Activated T-cell treated with anti-CD3 and anti-CD28 coated beads for 48 hours (primary cell): ENCODE measurements at regions not wholly inside any gene's neighbourhood (a gene's known extent, or its start where the extent isn't known, plus 50 kb on each side); places are given as distances from the start of the nearest gene placed in this dataset.
"Not testable (repeated sequence)": the region's sequence is repeated elsewhere in the genome, so short reads cannot be mapped to it uniquely, and the experiment has no call there.

Experiments used
- DNase-seq: peaks from one replicate; pipeline ENCODE4 v3.0.0-alpha.2; 2020; ENCODE audit warnings: low read depth

DNA sequence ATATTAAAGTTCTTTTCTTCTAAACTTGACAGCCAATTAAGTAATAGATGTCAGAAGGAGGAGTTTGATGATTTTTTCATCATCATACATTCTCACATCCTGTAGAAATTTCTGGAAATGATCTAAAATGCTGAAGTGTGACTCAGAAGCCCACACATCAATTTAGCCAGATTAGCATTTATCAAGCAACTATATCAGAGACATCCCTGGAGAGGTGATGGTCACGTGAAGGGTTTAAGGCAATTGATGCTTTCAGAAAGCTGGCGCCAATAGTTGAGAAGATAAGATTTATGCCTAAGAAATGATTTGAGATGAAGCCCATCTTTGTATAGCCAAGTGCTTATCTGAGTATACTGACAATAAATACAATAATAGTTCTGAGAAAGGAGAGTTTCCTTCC is 162.9 kb upstream of the RORB start:
- no peak for DNase-seq

DNA sequence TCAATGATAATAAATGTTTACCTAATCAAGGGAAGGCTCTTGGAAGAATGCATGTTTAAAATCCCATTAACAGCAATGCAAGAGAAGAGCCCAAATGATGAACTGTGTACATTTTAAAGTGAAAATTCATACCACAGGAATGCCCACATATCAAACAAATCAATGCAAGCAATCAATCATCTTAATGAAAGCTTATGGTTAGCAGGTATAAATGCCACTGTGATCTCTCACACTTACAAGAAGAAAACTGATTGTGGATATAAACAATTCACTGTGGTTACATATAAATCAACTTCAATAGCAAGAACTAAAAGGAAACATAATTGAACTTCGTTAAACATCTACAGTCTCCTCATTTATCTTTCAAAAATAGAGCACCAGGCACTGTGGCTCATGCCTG is 161.0 kb upstream of the RORB start:
- DNase-seq, result no peak

DNA sequence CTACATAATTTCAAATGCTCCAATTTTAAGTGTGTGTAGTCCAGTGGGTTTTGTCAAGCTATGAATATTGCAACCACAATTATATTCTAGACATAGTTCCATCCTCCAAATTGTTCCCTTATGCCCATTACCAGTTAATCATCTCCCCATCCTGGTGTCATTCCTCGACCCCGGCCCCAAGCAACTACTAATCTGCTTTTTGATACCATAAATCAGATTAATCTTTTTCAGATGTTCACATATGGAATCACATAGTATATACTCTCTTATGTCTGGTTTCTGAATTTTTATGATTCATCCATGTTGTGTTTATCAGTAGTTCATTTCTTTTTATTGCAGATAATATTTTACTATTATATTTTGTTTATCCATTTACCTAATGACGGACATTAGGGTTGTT is 148.4 kb upstream of the RORB start:
- DNase-seq, result no peak

DNA sequence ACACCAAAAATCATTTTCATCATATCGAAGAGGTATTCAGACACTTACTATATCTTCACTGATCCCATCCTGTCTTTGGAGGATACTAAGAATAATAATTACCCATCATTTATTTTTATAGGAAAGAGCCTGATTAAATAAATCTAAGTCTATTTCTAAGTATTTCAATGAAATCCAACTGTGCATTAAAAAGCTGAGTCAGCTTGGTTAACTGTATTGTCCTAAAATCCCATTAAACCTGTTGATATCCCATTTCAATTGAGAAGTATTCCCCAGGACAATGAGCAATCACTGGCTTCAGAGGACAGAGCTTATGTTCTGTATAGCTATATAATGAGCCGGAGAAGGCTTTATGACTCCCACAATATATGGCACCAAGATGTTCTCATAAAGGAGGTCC is 142.0 kb upstream of the RORB start:
- no peak for DNase-seq

DNA sequence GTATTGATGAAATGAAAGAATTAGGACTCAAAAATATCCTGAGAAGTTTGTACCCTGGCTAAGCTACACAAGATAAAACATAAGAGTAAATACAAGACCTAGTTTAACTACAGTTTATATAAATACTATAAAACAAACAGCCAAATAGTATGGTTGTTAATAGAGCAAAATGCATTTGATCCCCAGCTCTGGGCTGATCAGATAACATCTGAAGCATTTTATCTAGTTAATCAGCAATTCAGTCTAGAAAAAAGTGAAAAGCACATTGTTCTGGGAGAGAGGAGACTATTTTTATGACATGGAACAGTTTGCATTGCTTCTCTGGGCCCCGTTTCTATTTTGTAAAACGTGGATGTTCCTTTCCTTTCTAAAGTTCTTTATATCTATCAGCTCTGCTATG is 139.6 kb upstream of the RORB start:
- DNase-seq, result no peak

DNA sequence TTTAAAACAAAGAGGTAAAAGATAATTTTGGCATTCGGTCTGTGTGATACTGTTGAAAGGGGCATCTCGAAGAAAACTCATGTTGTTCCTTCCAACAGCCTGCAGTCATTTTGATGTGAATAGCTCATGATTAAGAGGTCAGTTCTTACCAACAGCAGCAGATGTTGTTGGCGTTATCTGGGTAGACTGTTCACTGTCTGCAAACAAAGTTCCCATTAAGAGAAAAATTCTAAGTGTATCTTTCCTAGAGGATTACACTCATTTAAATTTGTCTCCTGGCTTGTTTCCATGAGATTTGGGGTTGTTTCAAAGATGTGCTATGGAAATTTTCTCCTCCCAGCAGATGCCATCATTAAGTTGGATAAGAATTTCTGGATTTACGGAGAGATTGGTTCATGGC is 138.2 kb upstream of the RORB start:
- DNase-seq, result no peak

DNA sequence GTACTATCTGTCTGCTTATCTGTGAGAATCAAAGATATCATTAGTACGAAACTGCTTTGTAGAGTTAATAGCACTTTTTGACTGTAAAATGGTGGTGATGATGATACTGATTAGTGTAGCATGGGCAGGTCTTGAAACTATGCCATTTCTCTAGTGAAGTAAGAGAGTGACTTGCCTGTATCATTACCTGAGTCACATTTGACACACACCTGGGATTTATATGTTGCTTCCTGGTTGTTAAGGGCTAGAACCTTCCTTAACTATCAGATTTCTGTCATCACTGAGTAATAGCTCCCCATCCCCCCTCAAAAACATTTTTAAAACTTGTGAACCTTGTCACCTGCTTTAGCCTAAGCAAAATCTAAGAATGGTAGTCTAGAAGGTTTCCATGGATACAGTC is 135.6 kb upstream of the RORB start:
- no peak for DNase-seq

DNA sequence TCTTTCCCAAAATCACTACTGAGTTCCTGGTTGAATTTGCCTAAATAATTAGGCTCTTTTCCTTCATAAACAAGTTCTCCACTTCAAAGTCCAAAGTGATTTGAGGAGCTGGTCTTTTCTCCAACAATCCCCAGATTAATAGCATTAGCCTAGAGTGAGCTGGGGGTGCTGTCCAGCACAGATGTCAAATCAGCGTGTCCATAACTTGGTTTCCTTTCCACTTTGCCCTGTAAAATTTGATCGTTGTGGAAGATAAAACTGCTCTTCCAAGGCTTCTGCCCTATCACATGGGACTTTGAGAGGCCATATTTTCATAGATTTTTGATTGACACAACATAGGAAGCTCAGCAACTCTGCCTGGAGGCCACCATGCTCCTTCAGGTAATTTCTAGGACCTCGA is 134.7 kb upstream of the RORB start:
- no peak for DNase-seq

DNA sequence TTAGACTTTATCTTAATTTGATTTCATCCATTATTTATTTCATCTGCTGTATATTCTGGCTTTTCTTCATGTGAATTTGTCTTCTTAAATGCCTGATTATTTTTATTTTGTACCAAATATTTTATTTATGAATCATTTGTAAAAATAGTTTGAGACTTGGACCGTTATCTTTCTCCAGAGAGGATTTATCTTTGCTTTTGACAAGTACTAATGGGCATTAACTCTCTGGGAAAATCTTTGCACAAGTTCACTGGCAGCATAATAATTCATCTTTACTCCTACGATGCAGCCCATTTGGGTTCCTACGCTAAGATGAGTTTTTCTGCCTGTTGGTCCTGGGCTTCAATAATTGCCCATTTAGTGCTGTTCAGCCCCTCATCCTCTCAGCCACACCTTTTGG is 131.0 kb upstream of the RORB start:
- DNase-seq, result no peak

DNA sequence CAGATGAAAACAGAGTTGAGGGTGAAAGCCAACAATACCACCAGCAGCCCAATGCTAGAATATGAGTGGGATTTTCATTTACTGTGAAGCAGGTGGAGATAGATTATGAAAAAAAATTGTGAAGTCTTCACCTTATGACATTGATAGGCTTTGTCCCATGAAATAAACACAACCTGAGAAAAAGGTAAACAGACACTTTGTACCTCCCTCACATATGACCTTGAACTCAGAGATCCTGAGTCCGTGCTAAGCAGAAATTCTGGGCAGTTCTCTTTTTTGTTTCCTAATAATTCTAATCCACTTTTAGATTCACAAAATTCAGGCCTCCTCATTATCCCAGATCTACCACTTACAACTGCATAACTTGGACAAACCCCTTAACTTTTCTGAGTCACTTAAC is 127.3 kb upstream of the RORB start:
- DNase-seq, result no peak

- DNase-seq, result no peak
These were observed 123.8 kb upstream of the RORB start for GRCh38 chr9:74373348-74373747.

GRCh38 chr9:74379718-74380117 is 117.4 kb upstream of the RORB start:
- no peak for DNase-seq

DNA sequence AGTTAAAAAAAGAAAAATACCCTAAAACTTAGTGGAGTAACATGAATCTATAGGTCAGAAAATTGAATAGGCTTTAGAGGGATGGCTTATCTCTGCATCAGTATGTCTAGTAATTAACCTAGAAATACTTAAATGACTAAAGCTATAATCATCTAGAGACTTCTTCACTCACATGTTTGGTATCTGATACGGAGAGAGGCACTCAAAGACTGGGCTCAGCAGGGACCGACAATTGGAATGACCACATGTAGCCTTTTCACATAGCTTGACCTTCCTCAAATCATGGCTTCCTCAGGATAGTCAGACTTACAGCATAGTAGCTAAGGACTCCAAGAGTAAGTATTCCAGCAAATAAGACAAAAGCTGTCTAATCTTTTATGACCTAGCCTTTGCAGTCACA is 105.3 kb upstream of the RORB start:
- no peak for DNase-seq

DNA sequence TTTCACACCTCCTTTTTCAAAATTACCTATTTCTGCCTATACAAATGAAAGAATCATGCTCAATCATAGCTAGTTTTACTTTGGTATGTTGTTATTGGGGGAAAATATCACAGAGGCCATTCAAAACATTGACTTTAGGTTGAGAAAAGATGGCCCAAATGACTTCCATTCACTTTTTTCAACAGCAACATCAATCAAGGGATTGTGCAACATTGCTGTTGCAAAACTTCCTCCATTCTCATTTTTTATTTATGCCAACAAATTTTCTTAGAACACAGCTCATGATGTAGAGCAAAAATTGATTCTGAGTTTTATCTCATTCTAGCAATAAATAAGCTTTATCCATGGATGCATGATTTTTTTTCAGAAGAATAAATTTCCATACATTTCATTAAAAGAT is 93.6 kb upstream of the RORB start:
- DNase-seq, result no peak

GRCh38 chr9:74404620-74405019 is 92.5 kb upstream of the RORB start:
- DNase-seq, result no peak

DNA sequence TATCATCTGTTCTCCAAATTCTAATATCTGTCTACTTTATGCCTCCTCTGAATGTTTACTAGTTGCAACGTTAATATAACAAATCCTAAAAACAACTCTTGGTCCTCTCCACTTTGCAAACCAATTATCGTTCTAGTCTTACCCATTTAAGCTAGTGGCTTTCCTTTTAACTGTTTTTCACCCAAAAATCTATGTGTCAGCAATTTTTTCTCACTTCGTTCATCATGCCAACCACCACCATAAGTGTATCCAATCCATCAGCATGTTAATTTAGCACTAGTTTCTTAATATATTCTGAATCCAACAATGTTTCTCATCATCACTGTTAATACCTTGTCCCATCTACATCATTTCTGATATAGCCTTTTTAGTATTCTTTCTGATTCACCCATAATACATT is 90.0 kb upstream of the RORB start:
- no peak for DNase-seq

GRCh38 chr9:74412236-74412979 is 84.7 kb upstream of the RORB start:
- DNase-seq, result no peak

DNA sequence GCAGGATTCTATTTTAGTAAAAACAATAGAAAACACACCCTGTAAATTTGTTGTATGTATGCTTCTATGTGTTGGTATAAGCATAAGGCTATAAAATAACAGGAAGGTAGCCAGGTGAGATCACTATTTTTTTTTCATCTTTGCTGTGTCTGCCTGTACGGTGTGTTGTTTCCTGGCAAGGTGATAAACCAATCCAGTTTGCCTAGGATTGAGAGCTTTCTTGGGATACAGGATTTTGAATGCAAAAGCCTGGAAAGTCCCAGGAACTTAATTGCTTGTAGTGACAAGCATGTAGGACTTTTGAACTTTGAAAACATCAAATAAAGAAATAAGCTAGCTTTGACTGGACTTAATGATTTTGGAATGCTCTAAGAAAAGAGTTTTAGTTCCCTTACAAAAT is 83.3 kb upstream of the RORB start:
- DNase-seq, result no peak

GRCh38 chr9:74414325-74414724 is 82.8 kb upstream of the RORB start:
- no peak for DNase-seq

GRCh38 chr9:74415995-74416394 is 81.1 kb upstream of the RORB start:
- DNase-seq, result no peak

DNA sequence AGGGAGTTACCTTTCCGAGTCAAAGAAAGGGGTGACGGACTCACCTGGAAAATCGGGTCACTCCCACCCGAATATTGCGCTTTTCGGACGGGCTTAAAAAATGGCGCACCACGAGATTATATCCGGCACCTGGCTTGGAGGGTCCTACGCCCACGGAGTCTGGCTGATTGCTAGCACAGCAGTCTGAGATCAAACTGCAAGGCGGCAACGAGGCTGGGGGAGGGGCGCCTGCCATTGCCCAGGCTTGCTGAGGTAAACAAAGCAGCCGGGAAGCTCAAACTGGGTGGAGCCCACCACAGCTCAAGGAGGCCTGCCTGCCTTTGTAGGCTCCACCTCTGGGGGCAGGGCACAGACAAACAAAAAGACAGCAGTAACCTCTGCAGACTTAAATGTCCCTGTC is 72.6 kb upstream of the RORB start:
- not testable (repeated sequence) for DNase-seq

DNA sequence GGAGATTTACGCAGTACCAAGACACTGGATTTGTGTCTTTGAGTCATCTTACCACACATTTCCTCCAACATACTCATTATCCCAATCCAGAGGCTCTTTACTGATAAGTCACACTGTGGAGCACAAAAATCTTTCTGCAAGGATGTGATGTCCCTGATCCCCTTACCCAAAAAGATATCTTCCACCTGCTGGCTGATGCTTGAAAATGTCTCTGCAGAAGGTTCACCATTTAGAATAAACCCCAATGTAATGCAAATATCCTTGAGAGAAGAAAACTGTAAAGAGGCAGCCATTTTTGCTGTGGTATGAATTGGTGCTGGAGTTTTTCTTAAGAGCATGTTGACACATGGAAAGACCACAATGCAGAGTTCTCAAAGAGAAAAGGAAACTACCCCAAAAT is 65.7 kb upstream of the RORB start:
- no peak for DNase-seq

DNA sequence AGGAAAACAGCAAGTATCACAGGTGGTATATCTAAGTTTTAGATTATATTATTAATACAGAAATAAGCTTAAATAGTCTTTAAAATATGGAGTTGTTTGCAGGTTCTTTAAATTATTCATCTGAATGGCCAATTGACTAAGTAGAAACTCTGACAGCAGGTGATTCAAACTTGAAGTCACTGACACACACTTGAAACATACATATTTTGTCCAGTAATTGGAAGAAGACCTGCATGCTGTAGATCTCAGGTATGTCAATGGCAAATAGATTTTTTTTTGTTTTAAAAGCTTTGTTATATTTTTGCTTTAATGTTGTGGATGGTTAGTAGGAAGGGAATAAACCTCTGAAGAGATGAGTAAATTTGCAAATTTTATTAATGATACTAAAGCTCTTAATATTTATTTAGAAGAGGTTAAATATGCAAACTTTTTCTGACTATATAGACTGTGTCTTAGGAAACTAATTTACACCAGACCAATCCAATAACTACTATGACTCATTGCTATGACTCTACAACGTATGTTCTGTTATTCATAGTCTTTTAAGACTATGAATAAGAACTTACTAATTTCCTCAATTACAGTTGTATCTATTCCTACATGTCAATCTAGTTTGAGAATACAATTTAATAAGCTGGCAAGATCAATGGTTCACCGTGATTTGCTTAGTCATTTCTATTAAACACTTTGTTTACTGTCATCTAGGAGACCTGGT is 53.9 kb upstream of the RORB start:
- no peak for DNase-seq

- no peak for DNase-seq
These were observed 52.8 kb upstream of the RORB start for GRCh38 chr9:74444369-74444768.
